HUES64 (cell line): ENCODE measurements at regions not wholly inside any gene's neighbourhood (a gene's known extent, or its start where the extent isn't known, plus 50 kb on each side); places are given as distances from the start of the nearest gene placed in this dataset.
A peak's percentile ranks its signal among the peaks of the same experiment; 100 is the strongest.
"Not testable (repeated sequence)": the region's sequence is repeated elsewhere in the genome, so short reads cannot be mapped to it uniquely, and the experiment has no call there.

Experiments used
- H3K27ac ChIP-seq: 2 replicates; pipeline ENCODE4 v1.7.0; 2013; ENCODE audit warnings: low read depth, low read length, inconsistent platforms
- H3K27me3 ChIP-seq: 2 replicates; pipeline ENCODE4 v1.6.1; 2013; ENCODE audit warnings: mild to moderate bottlenecking, low read length; ENCODE audit not compliant: insufficient read depth
- H3K36me3 ChIP-seq: 2 replicates; pipeline ENCODE4 v1.6.1; 2013; ENCODE audit warnings: mild to moderate bottlenecking, low read length; ENCODE audit not compliant: insufficient read depth
- H3K4me1 ChIP-seq: 2 replicates; pipeline ENCODE4 v1.6.1; 2013; ENCODE audit warnings: mild to moderate bottlenecking, low read length, moderate library complexity; ENCODE audit not compliant: insufficient read depth
- H3K4me3 ChIP-seq: 2 replicates; pipeline ENCODE4 v1.5.1; 2013; ENCODE audit warnings: mild to moderate bottlenecking, low read length, moderate library complexity
- H3K9ac ChIP-seq: 2 replicates; pipeline ENCODE4 v1.6.1; 2013; ENCODE audit warnings: mild to moderate bottlenecking, low read depth, low read length
- H3K9me3 ChIP-seq: 2 replicates; pipeline ENCODE4 v1.6.1; 2013; ENCODE audit warnings: low read depth, low read length; ENCODE audit not compliant: insufficient read depth
- WGBS: fragments of 150-250, 120-280 bp; methylation state at CpG from one replicate; pipeline ENCODE4 v1.1.7; 2013; ENCODE audit warnings: missing lambda C conversion rate; 5-methylcytosine and 5-hydroxymethylcytosine counted together

DNA sequence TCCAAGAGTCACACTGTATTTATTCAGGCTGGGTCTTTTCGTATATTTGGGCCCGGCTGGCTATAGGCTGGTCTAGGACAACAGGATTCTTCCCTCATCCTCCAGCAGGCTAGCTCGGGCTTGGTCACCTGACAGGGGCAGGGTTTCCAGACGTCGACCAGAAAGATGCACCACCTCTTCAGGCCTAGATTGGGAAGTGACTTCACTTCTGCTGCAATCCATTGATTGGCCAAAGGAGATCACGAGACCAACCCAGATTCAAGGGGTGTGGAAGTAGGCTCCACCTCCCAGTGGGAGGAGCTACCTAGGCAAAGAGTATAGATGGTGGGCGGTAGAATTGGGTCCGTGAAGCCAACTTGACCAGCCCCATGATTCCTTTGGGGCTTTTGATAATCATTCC is 167.5 kb downstream of the GOSR1 start:
- H3K9me3 ChIP-seq, H3K9ac ChIP-seq, H3K27ac ChIP-seq, H3K4me3 ChIP-seq, H3K4me1 ChIP-seq, H3K36me3 ChIP-seq, H3K27me3 ChIP-seq: not testable (repeated sequence)
- WGBS, result 22% methylated on average over 3 of the region's 8 CpGs

DNA sequence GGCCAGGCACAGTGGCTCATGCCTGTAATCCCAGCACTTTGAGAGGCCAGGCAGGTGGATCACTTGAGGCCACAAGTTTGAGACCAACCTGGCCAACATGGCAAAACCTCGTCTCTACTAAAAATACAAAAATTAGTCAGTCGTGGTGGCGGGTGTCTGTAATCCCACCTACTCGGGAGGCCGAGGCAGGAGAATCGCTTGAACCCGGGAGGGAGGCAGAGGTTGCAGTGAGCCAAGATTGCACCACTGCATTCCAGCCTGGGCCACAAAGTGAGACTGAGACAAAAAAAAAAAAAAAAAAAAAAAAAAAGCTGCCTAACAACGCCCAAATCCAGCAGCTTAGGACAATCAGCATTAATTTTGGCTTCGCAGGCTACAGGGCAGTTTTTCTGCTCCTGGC is 167.1 kb downstream of the GOSR1 start:
- 86% methylated on average over 7 of the region's 9 CpGs for WGBS
- not testable (repeated sequence) for H3K4me3 ChIP-seq, H3K9me3 ChIP-seq, H3K4me1 ChIP-seq, H3K36me3 ChIP-seq, H3K9ac ChIP-seq, H3K27me3 ChIP-seq
- H3K27ac ChIP-seq, result peak overlapping the region; percentile 25; the same call in 1 of the 2 replicates

DNA sequence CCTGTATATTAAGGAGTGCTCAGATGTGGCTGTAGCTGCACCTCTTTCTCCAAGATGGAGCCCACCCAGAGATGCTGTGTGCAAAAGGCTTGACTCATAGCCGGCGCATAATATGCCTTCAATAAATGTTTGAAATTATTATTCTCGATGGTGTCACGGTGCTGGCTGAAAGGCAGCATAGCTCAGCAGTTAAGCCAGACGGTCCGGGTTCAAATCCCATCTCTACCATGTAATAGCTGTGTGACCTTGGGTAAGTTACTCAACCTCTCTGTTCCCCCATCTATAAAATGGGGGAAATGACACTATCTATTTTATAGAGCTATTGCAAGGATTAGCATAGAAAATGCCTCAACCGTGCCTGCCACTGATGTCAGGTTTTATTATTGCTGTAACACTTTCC is 164.2 kb downstream of the GOSR1 start:
- not testable (repeated sequence) for H3K4me3 ChIP-seq, H3K4me1 ChIP-seq, H3K36me3 ChIP-seq, H3K9ac ChIP-seq, H3K27me3 ChIP-seq, H3K27ac ChIP-seq, H3K9me3 ChIP-seq
- WGBS, result 98% methylated on average over 6 of the region's 7 CpGs

DNA sequence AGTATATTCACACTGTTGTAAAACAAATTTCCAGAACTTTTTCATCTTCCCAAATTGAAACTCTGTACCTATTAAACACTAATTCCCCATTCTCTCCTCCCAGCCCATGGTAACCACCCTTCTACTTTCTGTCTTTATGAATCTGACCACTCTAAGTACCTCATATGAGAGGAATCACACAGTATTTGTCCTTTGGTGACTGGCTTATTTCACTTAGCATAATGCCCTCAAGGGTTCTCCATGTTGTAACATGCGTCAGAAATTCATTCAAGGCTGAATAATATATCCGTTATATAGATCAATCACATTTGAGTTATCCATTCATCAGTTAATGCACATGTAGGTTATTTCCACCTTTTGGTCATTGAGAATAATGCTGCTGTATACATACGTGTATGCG is 162.2 kb downstream of the GOSR1 start:
- H3K9ac ChIP-seq, H3K4me1 ChIP-seq, H3K9me3 ChIP-seq, H3K27ac ChIP-seq, H3K36me3 ChIP-seq, H3K4me3 ChIP-seq, H3K27me3 ChIP-seq: not testable (repeated sequence)
- whole genome bisulfite sequencing, result 95% methylated on average over 2 of the region's 4 CpGs

DNA sequence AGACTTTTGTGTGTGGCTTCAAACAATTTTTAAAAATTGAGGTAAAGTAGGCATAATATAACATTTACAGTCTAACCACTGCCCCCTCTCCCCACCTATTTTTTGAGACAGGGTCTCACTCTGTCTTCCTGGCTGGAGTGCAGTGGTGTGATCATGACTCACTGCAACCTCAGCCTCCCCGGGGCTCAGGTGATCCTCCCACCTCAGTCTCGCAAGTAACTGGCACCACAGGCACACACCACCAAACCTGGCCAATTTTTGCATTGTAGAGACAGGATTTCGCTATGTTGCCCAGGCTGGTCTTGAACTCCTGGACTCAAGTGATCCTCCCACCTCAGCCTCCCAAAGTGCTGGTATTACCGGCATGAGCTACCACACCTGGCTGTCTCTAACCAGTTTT is 161.8 kb downstream of the GOSR1 start:
- not testable (repeated sequence) for H3K4me1 ChIP-seq, H3K4me3 ChIP-seq, H3K9me3 ChIP-seq, H3K27me3 ChIP-seq, H3K9ac ChIP-seq, H3K36me3 ChIP-seq, H3K27ac ChIP-seq
- WGBS, result 69% methylated on average over 2 of the region's 4 CpGs

DNA sequence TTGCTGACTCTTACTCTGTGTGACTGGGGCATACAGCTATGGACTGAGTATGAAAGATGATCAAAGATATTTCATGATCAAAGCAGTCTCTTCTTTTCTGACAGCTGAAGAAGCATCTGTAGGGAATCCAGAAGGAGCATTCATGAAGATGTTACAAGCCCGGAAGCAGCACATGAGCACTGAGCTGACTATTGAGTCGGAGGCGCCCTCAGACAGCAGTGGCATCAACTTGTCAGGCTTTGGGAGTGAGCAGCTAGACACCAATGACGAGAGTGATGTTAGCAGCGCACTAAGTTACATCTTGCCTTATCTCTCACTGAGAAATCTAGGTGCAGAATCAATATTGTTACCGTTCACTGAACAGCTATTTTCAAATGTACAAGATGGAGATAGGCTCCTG is 154.4 kb downstream of the GOSR1 start:
- not testable (repeated sequence) for H3K9me3 ChIP-seq, H3K4me1 ChIP-seq, H3K9ac ChIP-seq, H3K27me3 ChIP-seq, H3K4me3 ChIP-seq, H3K36me3 ChIP-seq, H3K27ac ChIP-seq
- WGBS, result 95% methylated on average over 5 of the region's 6 CpGs

DNA sequence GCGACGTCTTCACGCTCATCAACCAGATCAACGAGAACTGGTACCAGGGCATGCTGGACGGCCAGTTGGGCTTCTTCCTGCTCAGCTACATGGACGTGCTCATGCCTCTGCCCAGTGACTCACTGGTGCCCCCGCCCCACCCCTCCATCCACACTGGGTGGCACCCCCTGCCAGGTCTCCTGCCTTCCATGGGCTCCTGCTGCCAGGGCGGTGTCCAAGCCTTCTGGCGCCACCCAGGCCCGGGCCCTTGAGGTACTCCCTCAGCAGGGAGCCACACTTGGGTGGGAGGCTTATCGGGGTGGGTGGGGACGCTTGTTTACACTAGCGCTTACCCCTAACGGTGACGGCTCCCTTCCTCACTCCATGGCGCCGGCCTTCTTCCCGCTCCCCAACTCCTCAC is 148.2 kb downstream of the GOSR1 start:
- H3K4me1 ChIP-seq, H3K27me3 ChIP-seq, H3K27ac ChIP-seq, H3K4me3 ChIP-seq, H3K9me3 ChIP-seq, H3K9ac ChIP-seq: not testable (repeated sequence)
- WGBS, result 96% methylated on average over 10 of the region's 18 CpGs
- peaks cover 13% of the 10 kb centered on the region; the same call in 1 of the 2 replicates for H3K36me3 ChIP-seq

DNA sequence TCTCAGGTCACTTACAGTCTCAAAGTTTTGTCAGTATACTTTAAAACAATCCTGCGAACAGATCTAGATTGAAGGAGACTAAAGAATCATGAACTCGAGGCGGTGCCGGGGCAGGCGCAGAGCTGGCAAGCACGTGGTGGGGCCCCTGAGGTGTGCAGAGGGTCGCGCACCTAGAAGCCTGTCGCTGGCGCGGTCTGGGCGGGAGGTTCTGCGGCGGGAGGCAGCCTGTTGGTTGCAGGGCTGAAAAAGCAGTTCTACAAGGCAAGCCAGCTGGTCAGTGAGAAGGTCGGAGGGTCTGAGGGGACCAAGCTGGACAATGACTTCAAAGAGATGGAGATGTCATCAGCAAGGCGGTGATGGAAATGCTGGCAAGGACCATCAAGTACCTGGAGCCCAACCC is 147.0 kb downstream of the GOSR1 start:
- H3K4me1 ChIP-seq, H3K9me3 ChIP-seq, H3K27me3 ChIP-seq, H3K4me3 ChIP-seq, H3K27ac ChIP-seq, H3K9ac ChIP-seq: not testable (repeated sequence)
- 97% methylated on average over 16 of the region's 16 CpGs for WGBS
- H3K36me3 ChIP-seq, result peaks cover 13% of the 10 kb centered on the region; the same call in 1 of the 2 replicates

DNA sequence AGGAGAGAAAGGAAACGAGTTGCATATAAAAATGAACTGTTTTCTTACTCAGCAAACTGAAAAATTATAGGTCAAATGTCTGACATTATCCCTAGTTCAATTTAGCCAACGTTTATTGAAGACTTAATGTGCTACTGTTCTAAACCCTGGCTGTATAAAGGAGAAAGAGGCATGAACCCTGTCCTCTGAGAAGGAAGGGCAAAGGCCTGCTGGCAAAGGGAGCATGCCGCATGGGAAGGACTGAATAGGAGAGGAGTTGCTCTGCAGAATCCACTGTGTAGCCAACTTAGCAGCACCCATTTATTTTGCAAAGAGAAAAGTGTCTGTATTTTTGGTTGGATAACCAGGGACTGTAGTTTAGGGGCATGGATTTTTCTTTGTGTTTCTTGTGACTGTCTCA is 132.5 kb downstream of the GOSR1 start:
- H3K27ac ChIP-seq, H3K9me3 ChIP-seq, H3K27me3 ChIP-seq, H3K9ac ChIP-seq, H3K4me3 ChIP-seq, H3K36me3 ChIP-seq: not testable (repeated sequence)
- peaks cover 12% of the 10 kb centered on the region for H3K4me1 ChIP-seq
- 88% methylated on average over 1 of the region's 3 CpGs for WGBS

DNA sequence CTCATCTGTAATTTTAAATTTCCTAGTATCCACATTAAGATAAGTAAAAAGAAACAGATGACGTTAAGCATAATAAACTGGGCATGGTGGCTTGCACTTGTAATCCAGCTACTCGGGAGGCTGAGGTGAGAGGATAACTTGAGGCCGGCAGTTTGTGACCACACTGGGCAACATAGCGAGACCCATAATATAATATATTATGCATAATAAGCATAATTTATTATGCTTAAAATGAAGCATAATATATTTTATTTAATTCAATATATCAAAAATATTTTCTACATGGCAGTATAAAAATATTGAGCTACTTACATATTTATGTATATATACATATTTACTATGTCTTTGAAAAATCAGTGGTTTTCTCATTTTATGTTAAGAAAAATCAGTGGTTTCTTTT is 128.3 kb downstream of the GOSR1 start:
- Histone ChIP-seq H3K27ac (no peak overlapping the region), H3K9me3 (no peaks in the 10 kb centered on the region), H3K9ac (no peak overlapping the region), H3K27me3 (no peaks in the 10 kb centered on the region), H3K4me3 (no peak overlapping the region), H3K36me3 (no peaks in the 10 kb centered on the region), H3K4me1 (peaks cover 17% of the 10 kb centered on the region)
- 81% methylated on average over 3 of the region's 4 CpGs for WGBS

DNA sequence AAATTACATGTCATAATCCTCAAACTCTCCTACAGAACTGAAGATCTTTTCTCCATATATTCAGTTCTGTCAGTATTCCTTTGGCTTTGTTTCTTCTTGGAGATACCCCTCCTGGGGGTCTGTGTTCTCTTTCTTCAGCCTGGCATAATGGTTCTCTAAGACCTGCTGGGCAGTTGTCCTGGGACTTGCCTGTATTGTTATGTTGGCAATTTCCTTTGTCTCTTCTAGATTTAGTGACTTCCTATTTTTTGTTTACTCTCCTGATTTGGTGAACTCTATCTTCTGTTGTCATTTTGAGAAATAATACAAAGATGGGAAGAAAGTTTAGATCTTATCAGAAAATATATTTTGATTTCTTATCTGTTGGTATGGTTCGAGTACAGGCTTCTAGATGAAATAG is 127.8 kb downstream of the GOSR1 start:
- no peak overlapping the region for H3K9ac ChIP-seq
- H3K27me3 ChIP-seq, result no peaks in the 10 kb centered on the region
- H3K9me3 ChIP-seq, result no peaks in the 10 kb centered on the region
- no peak overlapping the region for H3K27ac ChIP-seq
- no peak overlapping the region for H3K4me3 ChIP-seq
- 100% methylated on average over 1 of the region's 1 CpG for WGBS
- peaks cover 17% of the 10 kb centered on the region for H3K4me1 ChIP-seq
- H3K36me3 ChIP-seq, result no peaks in the 10 kb centered on the region

DNA sequence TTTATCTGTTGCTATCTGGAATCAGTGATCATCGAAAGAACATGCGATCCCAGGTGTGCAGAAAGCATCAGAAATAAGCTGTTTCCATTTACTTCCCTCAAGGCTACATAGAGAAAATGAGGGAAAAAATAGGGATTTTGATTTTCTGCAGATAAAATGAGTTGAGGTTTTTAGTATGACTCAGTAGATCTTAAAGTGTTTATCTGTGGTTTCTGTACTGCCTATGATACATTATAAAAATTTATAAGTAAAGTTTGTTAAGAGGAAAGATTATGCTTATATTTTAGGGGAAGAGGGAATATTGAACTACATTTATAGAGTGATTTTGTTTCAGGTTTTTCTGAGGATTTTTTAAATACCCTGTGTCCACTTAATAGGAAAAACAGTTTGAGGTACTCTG is 125.2 kb downstream of the GOSR1 start:
- peak overlapping the region; percentile 95; the same call in 1 of the 2 replicates for H3K4me3 ChIP-seq
- not testable (repeated sequence) for H3K9ac ChIP-seq, H3K9me3 ChIP-seq, H3K27ac ChIP-seq, H3K27me3 ChIP-seq, H3K36me3 ChIP-seq
- H3K4me1 ChIP-seq, result peaks cover 16% of the 10 kb centered on the region
- WGBS, result no CpG with 5 or more reads among the region's 2 CpGs
